ENCODE measurements at regions not wholly inside any gene's neighbourhood (a gene's known extent, or its start where the extent isn't known, plus 50 kb on each side); places are given as distances from the start of the nearest gene placed in this dataset.

- TF ChIP-seq POLR2AphosphoS5 (IDR thresholded peaks at IDR 0.05; ENCODE audit: low read depth, low read length), result no peak
- TF ChIP-seq POLR2A (IDR thresholded peaks at IDR 0.05; ENCODE audit: low read depth, low read length), result no peak
- no peak for TF ChIP-seq TAF1 (IDR thresholded peaks at IDR 0.05; ENCODE audit: borderline replicate concordance, low read depth, low read length)
Measured at GRCh38 chr20:48230216-48230615, 444.9 kb upstream of the SULF2 start.
